ENCODE measurements at regions not wholly inside any gene's neighbourhood (a gene's known extent, or its start where the extent isn't known, plus 50 kb on each side); places are given as distances from the start of the nearest gene placed in this dataset.

DNA sequence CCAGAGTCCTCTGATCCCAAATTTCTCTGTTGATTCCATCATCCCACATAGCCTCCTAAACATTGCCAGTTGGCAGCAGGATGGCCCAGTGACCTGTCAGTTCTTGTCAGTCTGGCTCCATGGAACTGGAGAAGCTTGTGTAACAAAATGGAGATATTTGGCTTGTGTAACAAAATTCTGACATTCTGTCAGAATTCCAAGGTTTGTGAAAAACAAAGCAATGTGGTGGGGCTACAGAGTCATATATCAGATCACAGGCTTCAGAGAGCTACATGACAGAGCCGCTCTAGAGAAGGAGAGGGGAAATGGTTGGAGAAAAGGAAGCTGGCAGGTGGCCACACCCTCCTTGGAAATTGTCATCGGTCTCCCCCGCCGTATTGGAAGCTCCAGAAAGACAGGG is 75.4 kb upstream of the MAN2A1 start:
- no peak overlapping the region for H3K27ac ChIP-seq
- TF ChIP-seq, protein P1, sequence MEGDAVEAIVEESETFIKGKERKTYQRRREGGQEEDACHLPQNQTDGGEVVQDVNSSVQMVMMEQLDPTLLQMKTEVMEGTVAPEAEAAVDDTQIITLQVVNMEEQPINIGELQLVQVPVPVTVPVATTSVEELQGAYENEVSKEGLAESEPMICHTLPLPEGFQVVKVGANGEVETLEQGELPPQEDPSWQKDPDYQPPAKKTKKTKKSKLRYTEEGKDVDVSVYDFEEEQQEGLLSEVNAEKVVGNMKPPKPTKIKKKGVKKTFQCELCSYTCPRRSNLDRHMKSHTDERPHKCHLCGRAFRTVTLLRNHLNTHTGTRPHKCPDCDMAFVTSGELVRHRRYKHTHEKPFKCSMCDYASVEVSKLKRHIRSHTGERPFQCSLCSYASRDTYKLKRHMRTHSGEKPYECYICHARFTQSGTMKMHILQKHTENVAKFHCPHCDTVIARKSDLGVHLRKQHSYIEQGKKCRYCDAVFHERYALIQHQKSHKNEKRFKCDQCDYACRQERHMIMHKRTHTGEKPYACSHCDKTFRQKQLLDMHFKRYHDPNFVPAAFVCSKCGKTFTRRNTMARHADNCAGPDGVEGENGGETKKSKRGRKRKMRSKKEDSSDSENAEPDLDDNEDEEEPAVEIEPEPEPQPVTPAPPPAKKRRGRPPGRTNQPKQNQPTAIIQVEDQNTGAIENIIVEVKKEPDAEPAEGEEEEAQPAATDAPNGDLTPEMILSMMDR (conservative IDR thresholded peaks at IDR 0.05; ENCODE audit: low read depth): no peak
- CTCF ChIA-PET: no interaction called here
- no peak for DNase-seq (ENCODE audit: low spot score)
- POLR2A ChIA-PET (ENCODE audit: low non-redundant PET): no interaction called here

DNA sequence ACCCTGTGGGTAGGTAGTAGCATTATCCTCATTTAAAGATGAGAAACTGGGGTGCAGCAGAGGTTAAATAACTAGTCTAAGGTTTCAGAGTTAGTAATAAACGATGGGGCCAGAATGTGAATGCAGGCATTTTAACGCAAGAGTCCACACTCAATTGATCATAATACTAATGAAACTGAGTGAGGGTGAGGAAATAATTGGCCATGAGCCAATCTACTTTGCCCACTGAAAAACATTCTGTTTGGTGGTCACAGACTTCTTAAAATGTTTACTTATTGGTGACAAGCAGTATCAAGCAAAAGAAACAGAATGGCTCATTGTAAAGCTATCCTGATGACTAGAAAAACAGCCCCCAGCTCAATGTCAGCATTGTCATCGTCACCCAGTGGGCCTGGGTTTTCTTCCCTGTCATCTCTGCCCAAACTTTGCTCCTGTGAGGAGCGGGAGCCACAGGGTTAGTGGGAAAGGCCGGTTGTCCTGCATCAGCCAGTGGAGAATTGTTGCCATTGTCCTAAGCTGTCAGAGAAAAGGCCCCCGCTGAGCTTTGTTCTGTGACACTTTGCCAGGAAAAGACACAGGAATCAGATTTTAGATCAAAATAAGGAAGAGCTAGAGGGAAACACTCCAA is 77.3 kb upstream of the MAN2A1 start:
- POLR2A ChIA-PET (ENCODE audit: low non-redundant PET): no interaction called here
- H3K27ac ChIP-seq: no peak overlapping the region

DNA sequence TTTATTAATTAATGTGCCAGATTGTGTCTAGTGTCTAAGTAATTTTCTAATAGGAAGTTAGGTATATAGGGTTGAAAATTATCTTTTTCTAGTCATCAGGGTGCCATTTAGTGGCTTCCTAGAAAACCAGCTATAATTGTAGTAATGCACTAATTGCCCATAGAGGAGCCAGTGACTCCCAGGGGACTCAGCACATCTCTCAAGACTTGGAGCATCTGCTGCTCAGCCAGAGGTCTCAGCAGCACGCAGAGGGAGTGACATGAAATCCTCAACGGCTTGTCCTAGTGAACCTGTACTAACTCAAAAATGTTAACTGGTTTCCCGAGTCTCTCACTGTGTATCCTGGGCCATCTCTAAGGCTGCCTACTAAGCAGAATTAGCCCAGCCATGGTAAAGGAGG is 78.2 kb upstream of the MAN2A1 start:
- ChIA-PET POLR2A (ENCODE audit: low non-redundant PET) (no interaction called here), CTCF (interaction anchor here (0.6 kb wide), 1 partner anchor 18 kb away, joined by 3 read pairs; no protein-coding TSS in a partner anchor)
- no peak for DNase-seq (ENCODE audit: low spot score)
- no peak overlapping the region for H3K27ac ChIP-seq
- TF ChIP-seq, protein P1 (conservative IDR thresholded peaks at IDR 0.05; ENCODE audit: low read depth): no peak

More for the DNA sequence above, 77.3 kb upstream of the MAN2A1 start:
- TF ChIP-seq, protein P1 (conservative IDR thresholded peaks at IDR 0.05; ENCODE audit: low read depth): no peak
- DNase-seq (ENCODE audit: low spot score): no peak
- CTCF ChIA-PET: interaction anchor here (0.6 kb wide), 3 partner anchors 19 to 682 kb away, joined by 3 to 5 read pairs (median 4); no protein-coding TSS in a partner anchor

DNA sequence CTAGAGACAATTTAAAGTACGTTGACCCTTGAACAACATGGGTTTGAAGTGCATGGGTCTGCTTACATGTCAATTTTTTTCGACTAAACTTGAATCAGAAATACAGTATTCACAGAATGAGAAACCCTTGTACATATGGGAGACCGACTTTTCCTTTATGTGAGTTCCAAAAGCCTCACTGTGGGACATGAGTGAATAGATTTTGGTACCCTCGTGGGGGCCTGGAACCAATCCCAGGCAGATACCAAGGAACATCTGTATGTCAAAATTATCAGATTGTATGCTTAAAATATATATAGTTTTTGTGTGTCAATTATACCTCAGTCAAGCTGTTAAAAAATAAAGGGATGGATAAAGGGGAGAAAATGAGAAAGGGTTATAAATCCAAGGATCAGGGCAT is 78.7 kb upstream of the MAN2A1 start:
- no peak for DNase-seq (ENCODE audit: low spot score)
- ChIA-PET CTCF (no interaction called here), POLR2A (ENCODE audit: low non-redundant PET) (no interaction called here)
- no peak overlapping the region for H3K27ac ChIP-seq
- TF ChIP-seq, protein P1 (conservative IDR thresholded peaks at IDR 0.05; ENCODE audit: low read depth): no peak

DNA sequence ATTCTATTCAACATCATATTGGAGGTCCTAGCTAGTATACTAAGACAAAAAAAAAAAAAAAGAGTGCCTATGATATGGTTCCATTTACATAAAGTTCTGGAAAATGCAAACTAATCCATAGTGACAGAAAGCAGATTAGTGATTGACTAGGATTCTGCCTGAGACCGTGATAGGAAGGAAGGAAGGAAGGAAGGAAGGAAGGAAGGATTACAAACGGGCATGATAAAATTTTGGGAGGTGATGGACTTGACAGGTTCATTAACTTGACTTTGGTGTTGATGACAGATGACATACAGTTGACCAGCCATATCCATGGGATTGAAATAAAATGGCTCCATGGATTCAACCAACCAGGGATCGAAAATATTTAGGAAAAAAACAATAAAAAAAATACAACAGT is 79.1 kb upstream of the MAN2A1 start:
- CTCF ChIA-PET: no interaction called here
- POLR2A ChIA-PET (ENCODE audit: low non-redundant PET): no interaction called here
- no peak for DNase-seq (ENCODE audit: low spot score)
- no peak overlapping the region for H3K27ac ChIP-seq
- TF ChIP-seq, protein P1 (conservative IDR thresholded peaks at IDR 0.05; ENCODE audit: low read depth): no peak

DNA sequence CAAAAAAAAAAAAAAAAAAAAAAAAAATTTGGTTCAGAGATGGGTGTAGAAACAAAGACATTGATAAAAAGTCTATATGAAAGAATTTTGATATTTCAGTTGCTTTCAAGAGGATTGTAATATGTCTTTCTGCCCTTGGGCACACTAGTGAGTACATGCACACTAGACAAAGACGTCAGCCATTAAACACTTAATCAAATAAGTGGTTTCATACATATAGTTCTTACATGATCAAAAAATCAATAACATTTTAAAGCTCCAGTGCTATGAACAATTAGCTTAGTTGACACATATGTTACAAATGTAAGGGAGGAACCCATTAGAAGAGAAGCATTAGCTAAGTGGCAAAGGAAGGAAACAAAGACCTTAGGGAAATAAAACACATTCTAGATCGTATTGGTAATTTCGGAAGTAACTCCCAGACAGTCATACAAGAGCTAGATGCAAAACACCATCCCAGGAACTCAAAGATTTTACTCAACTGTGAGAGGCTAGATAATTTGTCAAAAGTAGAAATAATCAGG is 84.5 kb upstream of the MAN2A1 start:
- no peak overlapping the region for H3K27ac ChIP-seq
- ChIA-PET POLR2A (ENCODE audit: low non-redundant PET) (no interaction called here), CTCF (no interaction called here)
- TF ChIP-seq, protein P1 (conservative IDR thresholded peaks at IDR 0.05; ENCODE audit: low read depth): no peak
- no peak for DNase-seq (ENCODE audit: low spot score)

Measured in RWPE1 (cell line).